Stimulated activated memory B cell treated with anti-CD40 and anti-IgM and Interleukin-4, amounts not matched to agents 10 μg/mL and 1 μg/mL and 100 μg/mL, for 72 hours (primary cell): ENCODE measurements at regions not wholly inside any gene's neighbourhood (a gene's known extent, or its start where the extent isn't known, plus 50 kb on each side); places are given as distances from the start of the nearest gene placed in this dataset.

Source experiments
- ATAC-seq: fragments of 150-1000 bp; cut with Tn5 transposase; 2 replicates; pipeline ENCODE4 v1.10.0; 2021
- H3K27ac Mint-ChIP-seq: one replicate; pipeline ENCODE4 v1.8.0; 2022; ENCODE audit warnings: mild to moderate bottlenecking, mixed read lengths
- H3K27me3 Mint-ChIP-seq: one replicate; pipeline ENCODE4 v1.8.0; 2022; ENCODE audit warnings: mixed read lengths
- H3K36me3 Mint-ChIP-seq: one replicate; pipeline ENCODE4 v1.8.0; 2022; ENCODE audit warnings: mixed read lengths
- H3K4me1 Mint-ChIP-seq: one replicate; pipeline ENCODE4 v1.8.0; 2022; ENCODE audit warnings: mixed read lengths
- H3K4me3 Mint-ChIP-seq: one replicate; pipeline ENCODE4 v1.8.0; 2022; ENCODE audit warnings: mild to moderate bottlenecking, moderate library complexity, mixed read lengths
- H3K9me3 Mint-ChIP-seq: one replicate; pipeline ENCODE4 v1.8.0; 2022; ENCODE audit warnings: mixed read lengths

GRCh38 chr2:146038014-146038413 is 1518.1 kb upstream of the ZEB2 start:
- Mint-ChIP-seq H3K27me3 (no peaks in the 10 kb centered on the region), H3K9me3 (no peaks in the 10 kb centered on the region), H3K4me1 (no peaks in the 10 kb centered on the region), H3K4me3 (no peak overlapping the region), H3K36me3 (no peaks in the 10 kb centered on the region), H3K27ac (no peak overlapping the region)
- no peak for ATAC-seq

DNA sequence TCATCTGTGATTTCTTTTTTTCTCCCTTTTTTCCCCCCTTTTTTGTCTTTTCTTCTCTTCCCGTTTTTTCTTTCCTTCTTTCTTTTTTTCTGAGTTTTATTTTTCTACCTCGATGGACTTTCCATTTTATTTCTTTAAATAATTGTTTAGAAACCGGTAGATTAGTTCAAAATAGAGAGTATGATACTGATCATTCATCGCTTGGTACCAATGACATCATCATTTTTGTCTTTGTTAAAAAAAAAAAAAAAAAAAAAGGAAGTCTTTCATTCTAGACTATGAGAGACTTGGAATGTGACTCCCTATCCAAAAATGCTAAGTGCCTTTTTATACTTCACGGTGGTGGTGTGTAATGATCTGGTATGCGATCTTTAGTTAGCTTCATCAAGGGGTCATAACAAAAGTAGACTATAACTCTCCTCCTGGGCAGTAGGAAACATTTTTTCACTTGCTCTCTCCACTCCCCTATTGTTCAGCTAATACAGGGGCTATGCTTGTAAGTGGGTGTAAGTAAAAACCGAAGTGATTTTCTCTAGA is 1517.5 kb upstream of the ZEB2 start:
- Mint-ChIP-seq H3K27me3 (no peaks in the 10 kb centered on the region), H3K9me3 (no peaks in the 10 kb centered on the region), H3K36me3 (no peaks in the 10 kb centered on the region), H3K27ac (no peak overlapping the region), H3K4me1 (no peaks in the 10 kb centered on the region), H3K4me3 (no peak overlapping the region)
- ATAC-seq: no peak

GRCh38 chr2:146031158-146031557 is 1511.2 kb upstream of the ZEB2 start:
- Mint-ChIP-seq H3K4me3 (no peak overlapping the region), H3K27ac (no peak overlapping the region), H3K4me1 (no peaks in the 10 kb centered on the region), H3K27me3 (no peaks in the 10 kb centered on the region), H3K36me3 (no peaks in the 10 kb centered on the region), H3K9me3 (peaks cover 3% of the 10 kb centered on the region)
- no peak for ATAC-seq

DNA sequence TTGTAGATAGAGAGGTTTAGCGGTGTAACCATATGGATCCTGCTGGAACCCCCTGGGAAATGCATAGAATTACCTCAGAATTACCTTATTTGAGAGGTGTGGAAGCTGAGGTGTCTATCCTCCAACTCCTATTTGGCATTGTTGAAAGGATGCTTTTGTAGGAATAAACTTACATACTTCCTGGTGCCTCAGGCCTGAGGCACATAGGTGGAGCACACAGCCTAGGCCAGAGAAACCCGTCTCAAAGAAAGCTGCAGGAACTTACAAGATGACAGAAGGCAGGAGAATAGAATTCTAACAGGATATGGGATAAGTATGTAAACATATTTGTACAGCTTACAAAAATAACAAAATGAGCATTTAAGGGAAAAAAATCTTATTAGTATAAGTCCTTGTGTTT is 1507.2 kb upstream of the ZEB2 start:
- H3K9me3 Mint-ChIP-seq: peaks cover 3% of the 10 kb centered on the region
- H3K27me3 Mint-ChIP-seq: no peaks in the 10 kb centered on the region
- ATAC-seq: peak; percentile 52
- H3K4me3 Mint-ChIP-seq: no peak overlapping the region
- no peak overlapping the region for H3K27ac Mint-ChIP-seq
- H3K4me1 Mint-ChIP-seq: no peaks in the 10 kb centered on the region
- no peaks in the 10 kb centered on the region for H3K36me3 Mint-ChIP-seq

DNA sequence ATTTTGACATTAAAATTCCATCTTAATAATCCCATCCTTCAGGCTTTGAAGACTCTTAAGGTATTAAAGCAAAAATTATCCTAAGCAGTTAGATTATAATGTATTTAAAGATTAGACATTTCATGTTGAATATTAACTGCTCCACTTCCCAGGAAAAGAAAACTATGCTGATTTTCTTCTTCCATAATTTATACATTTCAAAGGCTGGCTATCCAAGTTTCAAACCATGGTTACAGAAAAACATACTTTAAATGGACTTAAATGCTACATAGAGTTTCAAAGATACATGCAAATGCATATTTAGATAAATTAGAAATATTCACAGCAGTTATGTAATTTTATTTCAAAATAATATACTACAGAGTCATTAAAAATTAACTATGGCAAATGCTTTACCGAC is 1505.6 kb upstream of the ZEB2 start:
- peaks cover 3% of the 10 kb centered on the region for H3K9me3 Mint-ChIP-seq

DNA sequence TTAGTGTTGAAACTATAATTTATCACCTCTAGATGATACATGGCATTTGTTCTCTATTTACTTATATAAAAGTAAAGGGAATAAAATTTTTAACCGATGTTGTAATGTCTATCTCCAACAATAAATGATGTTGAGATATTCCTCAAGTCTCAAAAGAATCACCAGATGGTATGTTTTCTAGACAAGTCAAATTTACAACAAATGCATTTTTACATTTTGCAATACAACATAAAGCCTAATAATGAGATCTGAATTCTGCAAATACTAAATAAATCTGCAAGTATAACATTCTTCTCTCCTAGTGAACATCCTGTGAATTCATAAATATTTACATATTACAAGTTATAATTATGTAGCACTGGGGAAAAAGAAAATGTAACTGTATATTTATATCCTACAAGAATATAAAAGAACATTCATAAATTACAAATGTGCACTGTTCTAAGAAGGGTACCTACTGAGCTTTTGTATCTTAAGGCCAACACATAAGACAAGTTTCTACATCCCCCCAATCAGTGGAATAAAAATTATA is 1504.4 kb upstream of the ZEB2 start:
- no peak overlapping the region for H3K27ac Mint-ChIP-seq
- no peaks in the 10 kb centered on the region for H3K4me1 Mint-ChIP-seq
- no peak for ATAC-seq
- no peaks in the 10 kb centered on the region for H3K27me3 Mint-ChIP-seq
- no peaks in the 10 kb centered on the region for H3K36me3 Mint-ChIP-seq
- H3K9me3 Mint-ChIP-seq: peaks cover 3% of the 10 kb centered on the region
- H3K4me3 Mint-ChIP-seq: no peak overlapping the region

More for the DNA sequence above, 1505.6 kb upstream of the ZEB2 start:
- no peaks in the 10 kb centered on the region for H3K4me1 Mint-ChIP-seq
- no peak for ATAC-seq
- no peak overlapping the region for H3K4me3 Mint-ChIP-seq
- H3K27me3 Mint-ChIP-seq: no peaks in the 10 kb centered on the region
- H3K36me3 Mint-ChIP-seq: no peaks in the 10 kb centered on the region
- no peak overlapping the region for H3K27ac Mint-ChIP-seq

- Mint-ChIP-seq H3K9me3 (no peaks in the 10 kb centered on the region), H3K4me3 (no peak overlapping the region), H3K36me3 (no peaks in the 10 kb centered on the region), H3K27ac (no peak overlapping the region), H3K4me1 (no peaks in the 10 kb centered on the region), H3K27me3 (no peaks in the 10 kb centered on the region)
- ATAC-seq: no peak
Measured at GRCh38 chr2:146004462-146004861, 1484.5 kb upstream of the ZEB2 start.

- Mint-ChIP-seq H3K36me3 (no peaks in the 10 kb centered on the region), H3K27ac (no peak overlapping the region), H3K4me3 (no peak overlapping the region), H3K9me3 (no peaks in the 10 kb centered on the region), H3K27me3 (no peaks in the 10 kb centered on the region), H3K4me1 (no peaks in the 10 kb centered on the region)
- no peak for ATAC-seq
Measured at GRCh38 chr2:146003337-146003736, 1483.4 kb upstream of the ZEB2 start.

GRCh38 chr2:145994910-145995309 is 1475.0 kb upstream of the ZEB2 start:
- H3K27ac Mint-ChIP-seq: no peak overlapping the region
- ATAC-seq: no peak

DNA sequence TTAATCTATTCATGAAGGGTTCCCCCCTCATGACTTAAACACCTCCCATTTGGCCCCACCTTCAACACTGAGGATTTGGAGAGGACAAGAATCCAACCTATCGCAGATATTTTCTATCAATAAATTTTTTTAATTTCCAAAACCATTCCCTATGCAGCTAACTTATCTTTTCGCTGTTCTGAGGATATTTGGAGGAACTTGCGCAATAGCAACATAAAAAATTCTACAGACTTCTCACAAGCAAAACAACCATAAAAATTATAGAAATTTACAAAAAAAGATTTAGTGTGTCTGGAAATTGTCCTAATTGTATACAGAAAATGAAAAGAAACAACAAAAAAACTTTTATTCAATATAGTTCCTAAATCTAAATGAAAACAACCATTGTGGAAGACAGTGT is 1472.7 kb upstream of the ZEB2 start:
- Mint-ChIP-seq H3K4me3 (no peak overlapping the region), H3K9me3 (peaks cover 14% of the 10 kb centered on the region), H3K27me3 (no peaks in the 10 kb centered on the region), H3K4me1 (no peaks in the 10 kb centered on the region), H3K27ac (no peak overlapping the region), H3K36me3 (no peaks in the 10 kb centered on the region)
- ATAC-seq: no peak

More at GRCh38 chr2:145994910-145995309, 1475.0 kb upstream of the ZEB2 start:
- no peak overlapping the region for H3K4me3 Mint-ChIP-seq
- no peaks in the 10 kb centered on the region for H3K27me3 Mint-ChIP-seq
- H3K36me3 Mint-ChIP-seq: no peaks in the 10 kb centered on the region
- no peaks in the 10 kb centered on the region for H3K4me1 Mint-ChIP-seq
- H3K9me3 Mint-ChIP-seq: peaks cover 14% of the 10 kb centered on the region

GRCh38 chr2:145987793-145988192 is 1467.9 kb upstream of the ZEB2 start:
- Mint-ChIP-seq H3K4me3 (no peak overlapping the region), H3K9me3 (peaks cover 2% of the 10 kb centered on the region), H3K27ac (no peak overlapping the region), H3K4me1 (no peaks in the 10 kb centered on the region), H3K27me3 (no peaks in the 10 kb centered on the region), H3K36me3 (no peaks in the 10 kb centered on the region)
- ATAC-seq: no peak

DNA sequence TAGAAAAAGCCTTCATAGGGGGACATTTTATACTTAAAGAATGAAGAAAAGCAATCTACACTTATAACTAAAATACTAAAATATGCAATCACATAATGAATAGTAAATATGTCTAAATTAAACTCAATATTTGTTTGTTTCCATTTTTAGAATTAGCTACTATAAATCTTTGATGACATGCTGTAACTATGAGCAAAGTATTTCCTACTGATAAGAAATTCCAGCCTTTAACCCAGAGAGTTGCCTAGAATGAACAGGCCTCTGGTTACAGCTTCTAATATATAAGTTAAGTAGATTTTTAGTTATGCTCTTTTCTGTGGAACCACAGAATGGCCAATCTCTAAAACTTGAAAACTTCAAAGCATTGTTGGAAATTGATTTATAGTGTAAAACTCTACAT is 1465.6 kb upstream of the ZEB2 start:
- ATAC-seq: no peak
- H3K9me3 Mint-ChIP-seq: no peaks in the 10 kb centered on the region
- H3K4me1 Mint-ChIP-seq: no peaks in the 10 kb centered on the region
- no peaks in the 10 kb centered on the region for H3K27me3 Mint-ChIP-seq
- H3K4me3 Mint-ChIP-seq: no peak overlapping the region
- no peak overlapping the region for H3K27ac Mint-ChIP-seq
- no peaks in the 10 kb centered on the region for H3K36me3 Mint-ChIP-seq

DNA sequence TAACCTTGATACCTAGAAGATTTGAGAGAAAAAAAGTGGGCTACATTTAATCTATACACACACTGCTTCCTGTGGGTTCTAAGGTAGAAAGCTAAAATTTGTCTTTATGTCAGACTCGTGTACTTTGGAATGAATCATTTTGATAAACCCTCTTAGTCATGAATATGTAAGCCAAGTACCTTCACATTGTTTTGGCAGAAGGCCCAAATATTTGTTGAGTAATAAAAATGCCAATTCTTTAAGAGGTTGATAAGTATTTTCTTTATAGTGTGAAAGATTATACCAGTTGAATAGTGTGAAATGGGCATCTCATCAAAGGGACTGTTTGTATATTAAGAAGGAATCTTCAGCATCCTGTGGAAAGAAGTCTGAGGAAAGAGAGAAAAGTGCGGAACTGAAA is 1464.7 kb upstream of the ZEB2 start:
- Mint-ChIP-seq H3K36me3 (no peaks in the 10 kb centered on the region), H3K4me1 (no peaks in the 10 kb centered on the region), H3K9me3 (no peaks in the 10 kb centered on the region), H3K27me3 (no peaks in the 10 kb centered on the region), H3K4me3 (no peak overlapping the region), H3K27ac (no peak overlapping the region)
- no peak for ATAC-seq

DNA sequence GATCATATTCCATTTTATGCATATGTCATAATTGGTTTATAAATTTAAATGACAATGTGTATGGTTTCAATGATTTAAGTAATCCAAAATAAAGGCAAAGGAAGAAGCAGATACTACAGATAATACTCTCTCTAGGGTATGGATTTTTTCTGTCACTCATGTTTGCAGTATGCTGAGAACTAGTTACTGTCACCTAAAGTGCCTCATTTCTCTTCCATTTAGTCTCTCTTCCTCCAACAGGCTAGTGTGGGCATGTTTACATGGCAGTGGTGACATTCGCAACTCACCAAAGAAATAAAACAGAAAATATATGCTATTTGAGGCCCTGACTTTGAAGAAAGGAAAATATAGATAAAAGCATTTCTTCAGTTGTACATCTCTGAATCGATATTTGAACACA is 1460.4 kb upstream of the ZEB2 start:
- Mint-ChIP-seq H3K27me3 (no peaks in the 10 kb centered on the region), H3K36me3 (no peaks in the 10 kb centered on the region), H3K4me3 (no peak overlapping the region), H3K4me1 (no peaks in the 10 kb centered on the region), H3K27ac (no peak overlapping the region), H3K9me3 (no peaks in the 10 kb centered on the region)
- no peak for ATAC-seq

DNA sequence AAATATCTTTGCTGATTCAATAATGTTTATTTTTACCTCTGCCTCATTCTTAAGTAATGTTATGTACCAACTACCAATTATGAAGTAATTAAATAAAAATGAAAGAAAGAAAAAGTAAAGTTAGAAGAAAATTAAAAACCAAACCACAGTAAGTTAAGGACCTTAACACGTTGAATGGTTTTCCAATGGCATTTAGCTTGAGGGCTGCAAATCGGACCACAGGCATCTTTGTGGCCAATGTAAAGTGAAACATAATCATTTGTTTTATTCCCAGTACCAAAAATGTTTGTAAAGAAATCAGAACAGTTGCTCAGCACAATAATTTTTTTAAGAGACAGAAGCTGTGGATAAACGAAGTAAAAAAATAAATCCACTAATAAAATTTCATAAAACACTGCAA is 1455.5 kb upstream of the ZEB2 start:
- Mint-ChIP-seq H3K4me1 (no peaks in the 10 kb centered on the region), H3K27me3 (no peaks in the 10 kb centered on the region), H3K36me3 (no peaks in the 10 kb centered on the region), H3K9me3 (no peaks in the 10 kb centered on the region), H3K27ac (no peak overlapping the region), H3K4me3 (no peak overlapping the region)
- no peak for ATAC-seq

DNA sequence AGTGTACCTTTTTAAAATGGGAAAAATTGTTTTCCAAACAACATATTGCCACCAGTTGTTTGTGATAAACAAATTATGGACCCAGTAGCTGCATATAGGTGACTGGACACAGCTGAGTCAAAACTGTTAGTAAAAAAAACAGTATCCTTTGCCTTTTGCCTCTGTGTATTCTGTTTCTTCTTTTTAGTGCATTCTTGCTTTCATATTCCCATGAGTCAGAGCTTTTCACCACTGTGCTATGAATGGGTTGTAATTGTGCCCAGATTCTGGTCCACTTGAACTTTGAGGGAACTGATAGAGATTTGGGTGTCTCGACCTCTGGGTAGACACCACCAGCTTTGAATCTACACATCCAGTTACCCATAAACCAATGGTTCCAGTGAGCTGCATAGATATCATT is 1441.9 kb upstream of the ZEB2 start:
- H3K36me3 Mint-ChIP-seq: no peaks in the 10 kb centered on the region
- H3K4me3 Mint-ChIP-seq: no peak overlapping the region
- no peaks in the 10 kb centered on the region for H3K4me1 Mint-ChIP-seq
- H3K27me3 Mint-ChIP-seq: peaks cover 15% of the 10 kb centered on the region
- no peak for ATAC-seq
- H3K9me3 Mint-ChIP-seq: peaks cover 17% of the 10 kb centered on the region
- no peak overlapping the region for H3K27ac Mint-ChIP-seq
